22Rv1 (cell line): ENCODE measurements at regions not wholly inside any gene's neighbourhood (a gene's known extent, or its start where the extent isn't known, plus 50 kb on each side); places are given as distances from the start of the nearest gene placed in this dataset.

ENCODE experiments used
- ZFX ChIP-seq: fragments of 450-650 bp; IDR thresholded peaks from 2 replicates; pipeline ENCODE4 v1.6.1; 2017; ENCODE audit warnings: antibody characterized with exemption, borderline replicate concordance
- TF ChIP-seq, protein P1 (sequence below): fragments of 450-650 bp; IDR thresholded peaks from 2 replicates; pipeline ENCODE4 v1.5.1; 2017; ENCODE audit warnings: mild to moderate bottlenecking

DNA sequence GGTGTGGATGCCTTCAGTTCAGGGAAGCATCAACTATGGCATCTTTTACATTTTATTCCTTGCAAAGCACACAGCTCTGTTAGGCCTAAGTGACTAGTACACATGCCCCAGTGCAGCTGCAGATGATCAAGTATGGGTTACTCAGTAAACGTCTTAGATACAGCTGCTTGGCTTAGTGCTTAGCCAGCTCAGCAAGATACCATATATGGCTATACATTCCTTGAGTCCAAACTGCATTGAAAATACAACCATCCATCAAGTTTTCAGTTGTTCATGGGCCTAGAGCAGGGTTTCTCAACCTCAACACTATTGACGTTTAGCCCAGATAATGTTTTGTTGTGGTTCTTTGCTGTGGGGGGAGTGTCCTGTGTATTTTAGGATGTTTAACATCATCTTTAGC, 769.9 kb downstream of the TSN start:
- TF ChIP-seq, protein P1, sequence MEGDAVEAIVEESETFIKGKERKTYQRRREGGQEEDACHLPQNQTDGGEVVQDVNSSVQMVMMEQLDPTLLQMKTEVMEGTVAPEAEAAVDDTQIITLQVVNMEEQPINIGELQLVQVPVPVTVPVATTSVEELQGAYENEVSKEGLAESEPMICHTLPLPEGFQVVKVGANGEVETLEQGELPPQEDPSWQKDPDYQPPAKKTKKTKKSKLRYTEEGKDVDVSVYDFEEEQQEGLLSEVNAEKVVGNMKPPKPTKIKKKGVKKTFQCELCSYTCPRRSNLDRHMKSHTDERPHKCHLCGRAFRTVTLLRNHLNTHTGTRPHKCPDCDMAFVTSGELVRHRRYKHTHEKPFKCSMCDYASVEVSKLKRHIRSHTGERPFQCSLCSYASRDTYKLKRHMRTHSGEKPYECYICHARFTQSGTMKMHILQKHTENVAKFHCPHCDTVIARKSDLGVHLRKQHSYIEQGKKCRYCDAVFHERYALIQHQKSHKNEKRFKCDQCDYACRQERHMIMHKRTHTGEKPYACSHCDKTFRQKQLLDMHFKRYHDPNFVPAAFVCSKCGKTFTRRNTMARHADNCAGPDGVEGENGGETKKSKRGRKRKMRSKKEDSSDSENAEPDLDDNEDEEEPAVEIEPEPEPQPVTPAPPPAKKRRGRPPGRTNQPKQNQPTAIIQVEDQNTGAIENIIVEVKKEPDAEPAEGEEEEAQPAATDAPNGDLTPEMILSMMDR, result no peak
- no peak for TF ChIP-seq ZFX
